H1 (cell line): ENCODE measurements at regions not wholly inside any gene's neighbourhood (a gene's known extent, or its start where the extent isn't known, plus 50 kb on each side); places are given as distances from the start of the nearest gene placed in this dataset.

Experiments used
- CTCF ChIA-PET: fragments of 300-600 bp; sonication (Branson Sonifier 250); formaldehyde crosslinking; loops from one replicate; lab custom pipeline; 2021; ENCODE audit not compliant: partially characterized antibody; lab: Charles Lee
- POLR2A ChIA-PET: fragments of 300-600 bp; sonication (Branson Sonifier 250); formaldehyde crosslinking; loops from one replicate; lab custom pipeline; 2021; ENCODE audit warnings: inconsistent platforms; ENCODE audit not compliant: partially characterized antibody; lab: Charles Lee
- DNase-seq, 2 experiments: peaks; one replicate each; pipeline versions ENCODE4 v3.0.0 to v3.0.0-alpha.2; 2010 to 2022; ENCODE audit warnings: low spot score in 2 of 2, low read depth in 1 of 2, mixed read lengths in 1 of 2
- FAIRE-seq: peaks from 2 replicates; lab custom pipeline; 2011; peaks lifted over from hg19 to GRCh38; lab: Jason Lieb, UNC
- H2AFZ ChIP-seq: 2 replicates; pipeline ENCODE4 v1.8.1; 2012; ENCODE audit warnings: low read length, inconsistent platforms
- H2AK5ac ChIP-seq: 2 replicates; pipeline ENCODE4 v1.6.1; 2013; ENCODE audit warnings: low read depth, low read length
- H2BK120ac ChIP-seq: replicated peaks from 2 replicates; pipeline ENCODE3; 2013; ENCODE audit warnings: low read depth, low read length, inconsistent platforms
- H2BK12ac ChIP-seq: 2 replicates; pipeline ENCODE4 v1.6.1; 2013; ENCODE audit warnings: low read depth, low read length
- H2BK15ac ChIP-seq: 2 replicates; pipeline ENCODE4 v1.6.1; 2013; ENCODE audit warnings: low read length
- H2BK20ac ChIP-seq: 2 replicates; pipeline ENCODE4 v1.6.1; 2013; ENCODE audit warnings: low read length
- H2BK5ac ChIP-seq: 2 replicates; pipeline ENCODE4 v1.6.1; 2013; ENCODE audit warnings: low read depth, low read length
- H3K14ac ChIP-seq: 2 replicates; pipeline ENCODE4 v1.6.1; 2013; ENCODE audit warnings: inconsistent platforms; ENCODE audit not compliant: insufficient read length
- H3K18ac ChIP-seq: 2 replicates; pipeline ENCODE4 v1.6.1; 2013; ENCODE audit warnings: low read length; ENCODE audit errors: extremely low read depth
- H3K23ac ChIP-seq: 2 replicates; pipeline ENCODE4 v1.6.1; 2013; ENCODE audit warnings: inconsistent platforms; ENCODE audit not compliant: insufficient read length
- H3K23me2 ChIP-seq: 2 replicates; pipeline ENCODE4 v1.6.1; 2013; ENCODE audit warnings: low read depth, low read length
- H3K27ac ChIP-seq: 2 replicates; pipeline ENCODE4 v1.6.1; 2011; ENCODE audit warnings: low read depth, low read length, inconsistent platforms
- H3K27me3 ChIP-seq, 4 experiments: replicated peaks in 1 of 4; 1 replicate in 1 of 4; 2 replicates in 3 of 4; pipeline versions ENCODE4 v1.6.1 to v1.8.1; 2011 to 2013; ENCODE audit warnings: low read length in 3 of 4, mild to moderate bottlenecking in 3 of 4, inconsistent platforms in 2 of 4, mixed read lengths in 2 of 4, moderate library complexity in 1 of 4; ENCODE audit not compliant: control insufficient read depth in 3 of 4, insufficient read depth in 3 of 4; ENCODE audit errors: extremely low read depth in 1 of 4
- H3K36me3 ChIP-seq, 4 experiments: 2 replicates each; pipeline versions ENCODE4 v1.6.1 to v1.8.1; 2011 to 2013; ENCODE audit warnings: mild to moderate bottlenecking in 4 of 4, low read length in 3 of 4, moderate library complexity in 2 of 4, control low read depth in 1 of 4, inconsistent platforms in 1 of 4; ENCODE audit not compliant: insufficient read depth in 4 of 4, control insufficient read depth in 2 of 4
- H3K4ac ChIP-seq: replicated peaks from 2 replicates; pipeline ENCODE3; 2013; ENCODE audit warnings: low read length, low read depth, mixed read lengths, inconsistent platforms; ENCODE audit not compliant: insufficient read length
- H3K4me1 ChIP-seq, 4 experiments: replicated peaks in 1 of 4; 1 replicate in 1 of 4; 2 replicates in 3 of 4; pipeline versions ENCODE4 v1.6.1 to v1.8.1; 2011 to 2013; ENCODE audit warnings: low read length in 3 of 4, inconsistent platforms in 2 of 4, mixed read lengths in 1 of 4; ENCODE audit not compliant: insufficient read depth in 4 of 4, control insufficient read depth in 3 of 4
- H3K4me2 ChIP-seq, 2 experiments: 2 replicates each; pipeline versions ENCODE4 v1.6.1 to v1.8.1; 2011 to 2013; ENCODE audit warnings: low read depth in 2 of 2, low read length in 2 of 2, control low read depth in 1 of 2, inconsistent platforms in 1 of 2, mild to moderate bottlenecking in 1 of 2; ENCODE audit not compliant: insufficient read depth in 1 of 2
- H3K4me3 ChIP-seq, 4 experiments: fragments of 200-600, 300-600 bp in 1 of 4; sonication (generic), shearing (Covaris generic), sonication (Bioruptor Twin) in 1 of 4; 2 replicates each; pipeline versions ENCODE4 v1.5.1 to v1.8.1; 2011 to 2016; ENCODE audit warnings: low read length in 4 of 4, low read depth in 3 of 4, control low read depth in 2 of 4, inconsistent platforms in 2 of 4, mild to moderate bottlenecking in 2 of 4, mixed read lengths in 1 of 4, moderate library complexity in 1 of 4; ENCODE audit not compliant: insufficient read depth in 2 of 4; ENCODE audit errors: extremely low read depth in 1 of 4
- H3K56ac ChIP-seq: replicated peaks from 2 replicates; pipeline ENCODE3; 2013; ENCODE audit warnings: low read depth, mild to moderate bottlenecking, mixed read lengths, low read length, inconsistent platforms; ENCODE audit not compliant: insufficient read length
- H3K79me1 ChIP-seq: 2 replicates; pipeline ENCODE4 v1.6.1; 2013; ENCODE audit warnings: low read depth, low read length, control low read depth
- H3K79me2 ChIP-seq, 2 experiments: 2 replicates each; pipeline versions ENCODE4 v1.6.1 to v1.8.1; 2012 to 2013; ENCODE audit warnings: low read length in 2 of 2, mild to moderate bottlenecking in 2 of 2, inconsistent platforms in 1 of 2; ENCODE audit not compliant: insufficient read depth in 2 of 2, control insufficient read depth in 1 of 2
- H3K9ac ChIP-seq, 4 experiments: replicated peaks in 1 of 4; 1 replicate in 1 of 4; 2 replicates in 3 of 4; pipeline versions ENCODE4 v1.6.1 to v1.8.1; 2011 to 2013; ENCODE audit warnings: low read depth in 3 of 4, low read length in 3 of 4, control low read depth in 2 of 4, mild to moderate bottlenecking in 2 of 4, moderate library complexity in 2 of 4, inconsistent platforms in 1 of 4; ENCODE audit errors: extremely low read depth in 1 of 4
- H3K9me3 ChIP-seq, 2 experiments: 2 replicates each; pipeline versions ENCODE4 v1.6.1 to v1.8.1; 2012 to 2013; ENCODE audit warnings: mild to moderate bottlenecking in 2 of 2, moderate library complexity in 2 of 2, control low read depth in 1 of 2, inconsistent platforms in 1 of 2, low read depth in 1 of 2, low read length in 1 of 2, mixed read lengths in 1 of 2; ENCODE audit not compliant: insufficient read depth in 2 of 2
- H4K20me1 ChIP-seq, 2 experiments: replicated peaks in 1 of 2; 2 replicates each; pipeline versions ENCODE3 to v1.8.1; 2011 to 2013; ENCODE audit warnings: inconsistent platforms in 2 of 2, low read length in 2 of 2, mild to moderate bottlenecking in 1 of 2; ENCODE audit not compliant: insufficient read depth in 2 of 2, control insufficient read depth in 1 of 2
- H4K5ac ChIP-seq: 2 replicates; pipeline ENCODE4 v1.6.1; 2013; ENCODE audit warnings: low read length, low read depth, mixed read lengths, inconsistent platforms; ENCODE audit not compliant: insufficient read length
- H4K8ac ChIP-seq: 2 replicates; pipeline ENCODE4 v1.8.0; 2013; ENCODE audit warnings: mild to moderate bottlenecking, moderate library complexity, low read length, inconsistent platforms; ENCODE audit not compliant: insufficient read depth; ENCODE audit errors: extremely low read depth
- H4K91ac ChIP-seq: replicated peaks from 2 replicates; pipeline ENCODE3; 2013; ENCODE audit warnings: low read length, mixed read lengths, inconsistent platforms; ENCODE audit not compliant: insufficient read length
- MAFK ChIP-seq: IDR thresholded peaks from 2 replicates; pipeline ENCODE4 v1.6.1; 2012; ENCODE audit warnings: low read depth, mild to moderate bottlenecking, improper control_type of control experiment, low read length
- SIX5 ChIP-seq: IDR thresholded peaks from 2 replicates; pipeline ENCODE4 v1.6.1; 2011; ENCODE audit warnings: mild to moderate bottlenecking, low read depth, low read length
- WGBS, 2 experiments: shearing (Covaris generic) in 1 of 2; methylation state at CpG; one replicate each; pipeline versions ENCODE4 v1.1.6 to v1.1.7; 2013 to 2015; ENCODE audit warnings: low lambda C conversion rate in 2 of 2, mixed read lengths in 2 of 2, inconsistent platforms in 1 of 2, low coverage in 1 of 2, missing lambda C conversion rate in 1 of 2; ENCODE audit not compliant: insufficient replicate concordance in 2 of 2, insufficient coverage in 1 of 2, insufficient read length in 1 of 2; ENCODE audit errors: extremely low coverage in 1 of 2, missing lambda C conversion rate in 1 of 2; 5-methylcytosine and 5-hydroxymethylcytosine counted together

DNA sequence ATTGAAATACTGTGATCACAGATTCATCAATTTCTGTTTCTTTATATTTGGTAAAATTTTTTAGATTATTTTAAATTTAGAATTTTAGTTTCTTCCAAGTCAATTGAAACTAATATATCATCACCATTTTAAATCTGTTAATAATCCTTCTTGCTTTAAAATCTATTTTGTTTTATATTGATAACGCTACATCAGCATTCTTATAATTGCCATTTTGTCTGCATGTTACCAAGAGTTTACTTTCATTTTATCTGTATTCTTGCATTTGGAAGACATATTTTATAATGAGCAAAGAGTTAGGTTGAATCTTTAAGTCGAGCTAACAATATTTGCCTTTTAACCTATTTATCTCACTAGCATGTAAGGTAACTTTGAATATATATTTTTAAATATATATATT, 890.6 kb downstream of the DNAJB9 start:
- no peak overlapping the region for H2BK120ac ChIP-seq
- no peak overlapping the region for H2AK5ac ChIP-seq
- H4K91ac ChIP-seq: no peak overlapping the region
- H3K27me3 ChIP-seq: no peaks in the 10 kb centered on the region
- H4K5ac ChIP-seq: no peak overlapping the region
- ChIA-PET CTCF (no interaction called here), POLR2A (no interaction called here)
- no peak overlapping the region for H2BK12ac ChIP-seq
- H3K18ac ChIP-seq: no peak overlapping the region
- no peaks in the 10 kb centered on the region for H3K23me2 ChIP-seq
- H2BK20ac ChIP-seq: no peak overlapping the region
- no peak for DNase-seq
- H4K8ac ChIP-seq: no peak overlapping the region
- no peak overlapping the region for H3K56ac ChIP-seq
- TF ChIP-seq MAFK (0 out of 2 replicates have a peak, but pooled peaks have one; percentile 13), SIX5 (no peak)
- no peak for FAIRE-seq
- no peak overlapping the region for H3K23ac ChIP-seq
- no peaks in the 10 kb centered on the region for H3K9me3 ChIP-seq
- no peaks in the 10 kb centered on the region for H3K4me1 ChIP-seq
- no peak overlapping the region for H3K4ac ChIP-seq
- H3K79me2 ChIP-seq: no peaks in the 10 kb centered on the region
- no peak overlapping the region for H3K4me3 ChIP-seq
- no peak overlapping the region for H2AFZ ChIP-seq
- no peak overlapping the region for H3K4me2 ChIP-seq
- no peaks in the 10 kb centered on the region for H3K79me1 ChIP-seq
- WGBS, 2 experiments: 88% methylated on average over 2 of the region's 2 CpGs; no CpG with 5 or more reads in 1 of the 2 experiments
- no peak overlapping the region for H2BK15ac ChIP-seq
- no peaks in the 10 kb centered on the region for H3K36me3 ChIP-seq
- no peak overlapping the region for H3K9ac ChIP-seq
- no peak overlapping the region for H3K14ac ChIP-seq
- no peak overlapping the region for H2BK5ac ChIP-seq
- H3K27ac ChIP-seq: no peak overlapping the region
- no peaks in the 10 kb centered on the region for H4K20me1 ChIP-seq
